GM23248 (cell line): ENCODE measurements at regions not wholly inside any gene's neighbourhood (a gene's known extent, or its start where the extent isn't known, plus 50 kb on each side); places are given as distances from the start of the nearest gene placed in this dataset.

Experiments used
- DNase-seq: peaks from one replicate; pipeline ENCODE4 v3.0.0-alpha.2; 2015
- H2AFZ ChIP-seq: fragments of 200-600 bp; sonication (generic); 2 replicates; pipeline ENCODE4 v1.6.1; 2016; ENCODE audit warnings: antibody characterized with exemption
- H3F3A ChIP-seq: fragments of 200-600 bp; sonication (generic); 2 replicates; pipeline ENCODE4 v1.6.1; 2016; ENCODE audit warnings: mild to moderate bottlenecking, antibody characterized with exemption, mixed run types; ENCODE audit not compliant: insufficient read depth
- H3K27ac ChIP-seq: fragments of 200-600 bp; sonication (generic); 2 replicates; pipeline ENCODE4 v1.5.1; 2016; ENCODE audit warnings: mild to moderate bottlenecking
- H3K27me3 ChIP-seq: fragments of 200-600 bp; sonication (generic); replicated peaks from 2 replicates; pipeline ENCODE4 v1.6.1; 2016; ENCODE audit warnings: mild to moderate bottlenecking; ENCODE audit not compliant: insufficient read depth
- H3K36me3 ChIP-seq: fragments of 200-600 bp; sonication (generic); 2 replicates; pipeline ENCODE4 v1.6.1; 2016; ENCODE audit warnings: low read depth, mild to moderate bottlenecking
- H3K4me1 ChIP-seq: fragments of 200-600 bp; sonication (generic); 2 replicates; pipeline ENCODE4 v1.6.1; 2016; ENCODE audit warnings: mild to moderate bottlenecking; ENCODE audit not compliant: insufficient read depth
- H3K4me2 ChIP-seq: fragments of 200-600 bp; sonication (generic); one replicate; pipeline ENCODE4 v1.6.1; 2016; ENCODE audit warnings: mild to moderate bottlenecking; ENCODE audit not compliant: unreplicated experiment
- H3K4me3 ChIP-seq: fragments of 200-600 bp; sonication (generic); 2 replicates; pipeline ENCODE4 v1.5.1; 2016; ENCODE audit warnings: mild to moderate bottlenecking
- H3K79me2 ChIP-seq: fragments of 200-600 bp; sonication (generic); 2 replicates; pipeline ENCODE4 v1.6.1; 2016; ENCODE audit warnings: mild to moderate bottlenecking; ENCODE audit not compliant: insufficient read depth
- H3K9ac ChIP-seq: fragments of 200-600 bp; sonication (generic); 2 replicates; pipeline ENCODE4 v1.6.1; 2016; ENCODE audit warnings: mild to moderate bottlenecking
- H3K9me2 ChIP-seq: fragments of 200-600 bp; sonication (generic); 2 replicates; pipeline ENCODE4 v1.6.1; 2016; ENCODE audit warnings: mixed run types, mild to moderate bottlenecking, moderate library complexity; ENCODE audit not compliant: insufficient read depth
- H3K9me3 ChIP-seq: fragments of 200-600 bp; sonication (generic); one replicate; pipeline ENCODE4 v1.6.1; 2017; ENCODE audit warnings: low read depth
- H4K20me1 ChIP-seq: fragments of 200-600 bp; sonication (generic); 2 replicates; pipeline ENCODE4 v1.6.0; 2016; ENCODE audit not compliant: insufficient read depth
- EZH2 ChIP-seq: fragments of 200-600 bp; sonication (generic); IDR thresholded peaks from 2 replicates; pipeline ENCODE4 v1.6.1; 2018; ENCODE audit warnings: antibody characterized with exemption, mild to moderate bottlenecking; ENCODE audit not compliant: insufficient read depth, poor library complexity, severe bottlenecking
- EZH2phosphoT487 ChIP-seq: fragments of 200-600 bp; sonication (generic); IDR thresholded peaks from 2 replicates; pipeline ENCODE4 v1.6.1; 2018; ENCODE audit warnings: antibody characterized with exemption, moderate library complexity, mild to moderate bottlenecking, low read depth; ENCODE audit not compliant: insufficient read depth
- WGBS, 2 experiments: methylation state at CpG; one replicate each; pipeline ENCODE4 v1.1.6; 2015 to 2017; ENCODE audit warnings: low lambda C conversion rate in 2 of 2, low coverage in 1 of 2; ENCODE audit errors: missing lambda C conversion rate in 2 of 2; 5-methylcytosine and 5-hydroxymethylcytosine counted together
- in situ Hi-C: fragments of 300-500 bp; cut with MboI; formaldehyde crosslinking; loops from 2 replicates; pipeline ENCODE4 v1.15.0; 2020

DNA sequence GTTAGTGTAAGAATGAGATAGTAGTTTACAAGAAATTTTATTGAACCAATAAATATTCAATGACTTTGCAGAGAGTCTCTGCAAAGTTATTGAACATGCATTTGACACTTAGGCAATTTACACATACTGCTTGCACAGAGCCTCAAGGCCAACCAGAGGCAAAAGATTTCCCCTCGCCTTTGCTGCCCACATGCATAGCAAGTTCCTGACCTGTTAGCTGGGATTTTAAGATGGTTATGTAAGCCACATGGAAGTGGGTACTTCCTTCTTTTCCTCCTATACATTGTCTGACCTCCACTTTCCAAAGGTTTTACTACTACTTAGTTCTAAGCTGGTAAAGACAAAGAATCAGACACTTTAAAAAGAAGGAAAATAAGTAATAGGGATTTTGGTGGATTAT lies 430.1 kb upstream of the FRG1 start:
- Histone ChIP-seq H3K79me2 (no peaks in the 10 kb centered on the region), H3K27me3 (no peaks in the 10 kb centered on the region), H3K36me3 (no peaks in the 10 kb centered on the region), H3K27ac (no peak overlapping the region), H3K4me2 (no peak overlapping the region), H3K4me1 (no peaks in the 10 kb centered on the region), H4K20me1 (no peaks in the 10 kb centered on the region), H3K4me3 (no peak overlapping the region), H2AFZ (no peak overlapping the region), H3K9me2 (no peaks in the 10 kb centered on the region), H3K9ac (no peak overlapping the region), H3F3A (no peaks in the 10 kb centered on the region), H3K9me3 (no peaks in the 10 kb centered on the region)
- no peak for DNase-seq
- 10% methylated on average over 1 of the region's 1 CpG for WGBS, 2 experiments
- TF ChIP-seq EZH2 (no peak), EZH2phosphoT487 (no peak)
- in situ Hi-C loops: no loop called here

DNA sequence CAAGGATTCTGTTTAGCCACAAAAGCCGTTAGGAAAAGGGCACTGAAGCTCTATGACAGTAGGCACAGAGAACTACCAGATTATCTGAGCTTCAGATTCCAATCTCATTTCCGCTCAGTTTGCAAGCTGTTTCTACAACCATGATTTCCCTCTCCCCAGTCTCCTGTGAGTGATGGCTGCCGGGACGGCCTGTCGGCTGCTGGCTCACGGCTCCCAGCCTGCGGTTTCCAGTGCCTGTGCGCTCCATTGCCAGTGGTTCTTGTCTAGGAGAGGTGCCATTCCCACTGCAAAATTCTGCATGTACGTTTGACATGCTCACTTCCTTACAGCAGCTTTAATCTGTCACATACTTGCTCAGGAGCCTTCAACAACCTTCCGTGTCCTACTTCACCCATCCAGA lies 429.1 kb upstream of the FRG1 start:
- H3K4me1 ChIP-seq: no peaks in the 10 kb centered on the region
- H2AFZ ChIP-seq: no peak overlapping the region
- WGBS, 2 experiments: 48 to 49% methylated on average over 10 of the region's 10 CpGs
- H3K9me3 ChIP-seq: no peaks in the 10 kb centered on the region
- H4K20me1 ChIP-seq: no peaks in the 10 kb centered on the region
- no peak for DNase-seq
- in situ Hi-C loops: no loop called here
- no peak overlapping the region for H3K27ac ChIP-seq
- no peaks in the 10 kb centered on the region for H3K79me2 ChIP-seq
- no peak overlapping the region for H3K4me2 ChIP-seq
- no peaks in the 10 kb centered on the region for H3F3A ChIP-seq
- H3K9me2 ChIP-seq: no peaks in the 10 kb centered on the region
- no peak overlapping the region for H3K4me3 ChIP-seq
- H3K36me3 ChIP-seq: no peaks in the 10 kb centered on the region
- no peak overlapping the region for H3K9ac ChIP-seq
- TF ChIP-seq EZH2: no peak
- TF ChIP-seq EZH2phosphoT487: no peak
- H3K27me3 ChIP-seq: no peaks in the 10 kb centered on the region

DNA sequence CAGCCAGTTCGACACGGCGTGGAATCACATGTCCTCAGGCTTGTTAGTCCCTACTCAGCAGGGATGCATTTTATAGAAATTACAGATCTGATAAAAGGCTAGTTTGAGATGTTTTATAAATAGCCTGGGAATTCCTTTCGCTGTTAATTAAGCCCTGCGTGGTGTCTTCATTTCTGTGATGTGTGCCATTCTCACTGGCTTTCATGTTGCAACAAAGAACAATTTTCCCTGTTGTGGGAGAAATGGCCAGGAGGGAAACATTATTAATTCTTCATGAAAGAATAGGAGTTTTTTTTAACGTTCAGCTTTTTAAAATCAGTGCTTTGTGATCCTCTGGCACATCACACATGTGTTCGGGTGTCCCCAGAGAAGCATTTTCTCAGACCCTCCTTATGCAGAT lies 427.3 kb upstream of the FRG1 start:
- Histone ChIP-seq H3K9ac (no peak overlapping the region), H3K9me2 (no peaks in the 10 kb centered on the region), H2AFZ (no peak overlapping the region), H3K9me3 (no peaks in the 10 kb centered on the region), H4K20me1 (no peaks in the 10 kb centered on the region), H3K36me3 (no peaks in the 10 kb centered on the region), H3K4me1 (no peaks in the 10 kb centered on the region), H3K79me2 (no peaks in the 10 kb centered on the region), H3K27me3 (no peaks in the 10 kb centered on the region), H3K27ac (no peak overlapping the region), H3K4me3 (no peak overlapping the region), H3K4me2 (no peak overlapping the region), H3F3A (no peaks in the 10 kb centered on the region)
- WGBS, 2 experiments: 15 to 18% methylated on average over 7 of the region's 7 CpGs
- TF ChIP-seq EZH2phosphoT487 (no peak), EZH2 (no peak)
- in situ Hi-C loops: no loop called here
- no peak for DNase-seq

DNA sequence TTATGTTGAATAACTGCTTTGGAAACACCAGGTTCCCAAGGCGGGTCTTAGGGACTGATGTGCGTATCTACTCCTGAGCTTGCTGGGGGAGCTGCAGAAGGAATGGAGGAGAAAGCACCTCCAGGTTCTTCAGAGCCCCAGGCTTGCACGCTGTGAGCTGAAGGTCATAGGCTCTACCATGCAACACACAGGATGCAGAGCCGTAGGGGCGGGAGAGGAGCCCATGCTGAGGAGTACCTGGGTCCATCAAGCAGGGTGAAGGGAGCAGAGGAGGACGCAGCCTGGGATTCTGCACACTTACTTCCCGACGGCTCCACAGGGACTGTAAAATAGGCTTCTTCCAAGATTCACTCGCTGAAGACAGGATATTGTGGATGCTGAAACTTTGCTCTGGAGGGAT lies 426.5 kb upstream of the FRG1 start:
- no peaks in the 10 kb centered on the region for H3K9me3 ChIP-seq
- TF ChIP-seq EZH2 (no peak), EZH2phosphoT487 (no peak)
- no peaks in the 10 kb centered on the region for H3K4me1 ChIP-seq
- no peak overlapping the region for H3K4me2 ChIP-seq
- no peaks in the 10 kb centered on the region for H4K20me1 ChIP-seq
- H3K36me3 ChIP-seq: no peaks in the 10 kb centered on the region
- H3F3A ChIP-seq: no peaks in the 10 kb centered on the region
- no peaks in the 10 kb centered on the region for H3K9me2 ChIP-seq
- in situ Hi-C loops: no loop called here
- H3K79me2 ChIP-seq: no peaks in the 10 kb centered on the region
- no peak for DNase-seq
- H3K4me3 ChIP-seq: no peak overlapping the region
- no peak overlapping the region for H2AFZ ChIP-seq
- H3K27me3 ChIP-seq: no peaks in the 10 kb centered on the region
- no peak overlapping the region for H3K27ac ChIP-seq
- WGBS, 2 experiments: 37 to 48% methylated on average over 9 of the region's 9 CpGs
- no peak overlapping the region for H3K9ac ChIP-seq

DNA sequence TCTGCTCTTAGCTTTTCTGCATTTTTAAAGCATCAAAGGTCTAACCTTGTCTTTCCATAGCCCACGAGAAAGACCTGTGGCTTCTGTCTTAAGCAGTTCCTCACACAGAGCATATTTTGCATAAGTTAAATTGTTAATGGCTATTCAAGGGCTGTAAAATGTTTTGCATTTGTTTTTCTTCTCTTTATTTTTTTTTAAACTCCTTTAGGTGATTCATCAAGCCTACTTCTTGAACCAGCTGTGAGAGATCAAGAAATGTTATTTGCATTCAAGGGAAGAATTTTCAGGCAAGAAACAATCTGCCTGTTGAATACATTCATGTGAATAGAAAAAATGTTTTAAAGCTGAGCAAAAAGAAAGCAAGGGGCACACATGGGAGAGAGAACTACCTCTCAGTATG lies 423.8 kb upstream of the FRG1 start:
- Histone ChIP-seq H3K27me3 (no peaks in the 10 kb centered on the region), H3K36me3 (no peaks in the 10 kb centered on the region), H3K9me2 (no peaks in the 10 kb centered on the region), H3K9me3 (no peaks in the 10 kb centered on the region), H3K79me2 (no peaks in the 10 kb centered on the region), H3F3A (no peaks in the 10 kb centered on the region), H4K20me1 (no peaks in the 10 kb centered on the region), H3K4me3 (no peak overlapping the region), H3K4me2 (no peak overlapping the region), H3K4me1 (no peaks in the 10 kb centered on the region), H3K9ac (no peak overlapping the region), H3K27ac (no peak overlapping the region), H2AFZ (no peak overlapping the region)
- 0 to 7% methylated on average over 1 of the region's 1 CpG for WGBS, 2 experiments
- DNase-seq: no peak
- in situ Hi-C loops: no loop called here
- TF ChIP-seq EZH2phosphoT487: no peak
- no peak for TF ChIP-seq EZH2
